NCI-H2107 treated with DMSO at 0.1 percent for 48 hours (cell line): ENCODE measurements at regions not wholly inside any gene's neighbourhood (a gene's known extent, or its start where the extent isn't known, plus 50 kb on each side); places are given as distances from the start of the nearest gene placed in this dataset.
"Not testable (repeated sequence)": the region's sequence is repeated elsewhere in the genome, so short reads cannot be mapped to it uniquely, and the experiment has no call there.

Experiments
- DNase-seq: peaks from one replicate; lab custom pipeline; 2025; ENCODE audit not compliant: unreplicated experiment; lab: John Stamatoyannopoulos, UW

DNA sequence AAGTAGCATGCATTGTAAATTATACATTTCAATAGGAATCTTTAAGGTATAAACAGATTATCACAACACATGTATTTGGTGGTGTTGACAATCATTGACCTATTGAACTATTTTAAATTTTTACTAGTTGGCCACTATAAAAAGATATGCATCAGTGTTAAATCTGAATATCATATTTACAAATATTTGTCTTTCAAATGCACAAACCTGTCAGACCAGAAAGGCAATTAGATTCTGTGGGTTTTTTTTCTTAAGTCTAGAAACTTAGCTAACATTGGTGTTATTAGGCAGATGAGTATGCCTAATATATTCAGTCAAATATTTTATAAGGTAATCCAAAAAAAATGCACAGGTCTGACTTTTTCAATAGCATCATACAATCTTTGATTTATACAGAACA lies 241.4 kb upstream of the DGKB start:
- no peak for DNase-seq

- no peak for DNase-seq
Measured at GRCh38 chr7:15143121-15143520, 240.6 kb upstream of the DGKB start.

- DNase-seq, result no peak
Measured at GRCh38 chr7:15140431-15140830, 237.9 kb upstream of the DGKB start.

DNA sequence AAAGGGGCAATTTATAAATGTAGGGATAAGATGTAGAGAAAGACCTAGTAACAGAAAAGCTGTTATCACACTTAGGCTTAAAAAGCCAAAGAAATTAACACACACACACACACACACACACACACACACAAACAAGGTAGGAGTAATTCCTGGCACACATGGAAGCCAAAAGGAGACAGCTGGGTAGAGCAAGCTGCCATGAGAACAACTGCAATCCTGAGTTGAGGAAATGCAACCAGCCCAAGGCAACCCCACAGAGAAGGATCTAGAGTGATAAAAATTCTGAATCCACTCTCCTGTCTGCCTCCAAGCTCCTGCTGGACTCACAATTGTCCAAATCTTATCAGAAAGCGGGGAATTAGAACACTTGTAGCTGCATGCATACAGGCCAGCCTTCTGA lies 229.1 kb upstream of the DGKB start:
- DNase-seq, result no peak

- no peak for DNase-seq
Measured at GRCh38 chr7:15130666-15131541, 228.4 kb upstream of the DGKB start.

DNA sequence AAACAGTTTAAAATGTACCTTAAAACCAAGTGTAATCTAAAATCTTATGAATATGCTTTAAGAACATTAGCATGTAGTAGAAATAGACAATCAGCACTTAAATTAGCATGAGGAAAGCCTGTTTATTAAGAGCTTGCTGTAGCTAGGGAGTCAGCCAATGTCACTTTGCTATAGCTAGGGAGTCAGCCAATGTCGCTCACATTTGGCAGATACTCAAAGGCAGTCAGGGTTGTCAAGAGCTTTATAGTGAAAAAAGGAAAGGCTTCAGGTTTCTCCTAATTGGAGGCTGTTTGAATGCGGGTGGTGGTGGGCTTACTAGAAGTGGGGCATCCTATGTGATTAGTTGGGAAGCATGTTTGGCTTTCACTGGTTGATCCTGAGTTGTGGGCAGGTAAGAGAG lies 226.2 kb upstream of the DGKB start:
- peak; percentile 98 for DNase-seq

GRCh38 chr7:15126653-15127052 lies 224.1 kb upstream of the DGKB start:
- not testable (repeated sequence) for DNase-seq

- DNase-seq, result peak; percentile 99
Measured at GRCh38 chr7:15123901-15124300, 221.3 kb upstream of the DGKB start.

GRCh38 chr7:15113752-15114151 lies 211.2 kb upstream of the DGKB start:
- DNase-seq, result no peak

- DNase-seq, result no peak
Measured at GRCh38 chr7:15105711-15106110, 203.2 kb upstream of the DGKB start.

- peak; percentile 78 for DNase-seq
Measured at GRCh38 chr7:15104411-15105092, 202.0 kb upstream of the DGKB start.

GRCh38 chr7:15099074-15099473 lies 196.5 kb upstream of the DGKB start:
- no peak for DNase-seq

DNA sequence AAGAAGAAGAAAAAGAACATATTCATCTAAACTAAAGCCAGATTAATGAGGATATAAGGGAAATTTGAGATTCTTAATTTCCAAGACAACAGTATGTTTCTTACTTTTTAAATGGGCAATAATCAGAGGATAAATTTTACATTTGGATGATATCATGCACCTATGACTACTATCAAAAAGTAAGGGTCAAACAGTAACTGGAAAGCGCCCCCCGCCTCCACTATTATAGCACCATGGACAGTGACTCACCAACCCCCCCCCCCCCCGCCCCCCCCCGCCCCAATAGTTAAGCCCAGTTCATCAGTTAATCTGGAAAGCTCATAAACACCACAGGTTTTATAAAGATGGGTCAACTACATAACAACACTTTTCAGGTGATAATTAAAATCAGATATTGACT lies 194.3 kb upstream of the DGKB start:
- DNase-seq, result no peak

- DNase-seq, result no peak
Measured at GRCh38 chr7:15094989-15095388, 192.4 kb upstream of the DGKB start.

GRCh38 chr7:15087771-15088170 lies 185.2 kb upstream of the DGKB start:
- no peak for DNase-seq

- DNase-seq, result no peak
Measured at GRCh38 chr7:15086862-15087261, 184.3 kb upstream of the DGKB start.

DNA sequence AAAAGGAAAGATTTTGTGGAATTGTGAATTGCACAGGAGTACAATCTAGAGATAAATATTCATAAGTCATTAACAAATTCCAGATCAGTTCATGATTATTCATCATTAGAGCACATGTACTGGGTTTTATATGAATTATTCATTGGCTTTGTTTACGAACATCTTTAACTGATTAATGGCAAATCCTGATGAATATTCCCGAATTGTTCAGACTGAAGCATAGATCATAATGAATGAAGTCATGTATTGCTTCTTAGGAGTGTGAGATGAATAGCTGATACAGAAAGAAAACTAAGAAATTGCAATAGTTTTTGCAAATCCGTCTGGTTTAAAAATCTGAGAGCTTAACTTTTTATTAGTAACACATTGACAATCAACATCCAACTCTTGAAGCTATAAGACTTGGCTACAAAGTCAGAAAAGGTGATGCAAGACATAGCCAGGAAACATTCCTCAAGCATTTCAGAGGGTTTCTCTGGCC lies 183.6 kb upstream of the DGKB start:
- DNase-seq, result no peak

- DNase-seq, result no peak
Measured at GRCh38 chr7:15085366-15085765, 182.8 kb upstream of the DGKB start.

DNA sequence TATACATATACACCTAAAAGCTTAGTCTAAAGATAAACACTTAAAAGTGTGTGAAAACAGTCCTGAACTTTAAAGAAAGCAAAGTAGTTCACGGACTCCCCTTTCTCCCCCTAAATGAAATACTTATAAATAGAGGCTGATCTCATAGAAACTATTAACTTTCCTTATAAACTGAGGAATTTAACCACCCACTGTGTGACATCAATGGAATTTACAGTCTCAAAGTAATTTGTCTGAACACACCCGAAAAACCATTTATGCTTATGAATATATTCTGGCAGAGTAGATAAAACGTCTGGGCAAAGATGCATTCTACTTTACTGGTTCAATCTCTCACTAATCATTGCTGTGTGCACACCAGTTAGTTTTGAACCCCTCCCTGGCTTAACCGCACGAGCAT lies 181.8 kb upstream of the DGKB start:
- no peak for DNase-seq

DNA sequence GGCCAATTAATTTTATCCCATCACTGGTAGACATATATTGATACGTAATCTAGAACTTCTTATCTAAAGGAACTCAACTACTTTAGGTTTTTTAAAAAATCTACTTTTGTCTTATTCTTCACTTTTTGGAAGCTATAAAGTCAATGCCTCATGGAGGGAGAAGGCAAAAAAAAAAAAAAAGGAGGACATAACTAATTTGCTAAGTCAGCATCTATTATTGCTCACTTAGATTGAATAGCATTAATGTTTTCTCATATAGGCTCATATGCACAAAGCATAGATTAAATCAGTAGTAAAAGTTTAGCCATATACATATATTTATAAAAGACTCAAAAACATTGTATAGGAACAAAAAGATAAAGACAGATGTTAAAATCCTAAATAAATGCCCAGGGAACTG lies 179.3 kb upstream of the DGKB start:
- DNase-seq, result no peak

GRCh38 chr7:15073301-15073700 lies 170.8 kb upstream of the DGKB start:
- DNase-seq, result no peak

DNA sequence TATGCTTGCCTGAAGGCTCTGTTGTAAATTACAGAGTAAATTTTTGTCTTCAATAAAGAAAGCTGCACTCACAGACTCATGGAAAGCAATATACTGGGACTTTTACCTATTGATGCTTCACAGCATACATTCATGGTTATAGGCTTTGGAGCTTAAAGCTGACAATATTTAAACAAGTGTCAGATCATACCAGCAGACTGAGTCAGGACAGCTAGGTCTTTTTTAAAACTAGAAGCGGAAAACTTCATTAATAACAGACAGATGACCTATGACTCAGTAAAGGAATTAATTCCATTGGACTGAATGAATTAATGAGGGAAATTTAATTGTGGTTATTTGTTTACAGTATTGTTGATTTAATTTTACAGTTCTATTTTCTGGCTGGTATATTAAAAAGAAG lies 165.8 kb upstream of the DGKB start:
- no peak for DNase-seq
